ENCODE measurements at regions not wholly inside any gene's neighbourhood (a gene's known extent, or its start where the extent isn't known, plus 50 kb on each side); places are given as distances from the start of the nearest gene placed in this dataset.
"Not testable (repeated sequence)": the region's sequence is repeated elsewhere in the genome, so short reads cannot be mapped to it uniquely, and the experiment has no call there.

DNA sequence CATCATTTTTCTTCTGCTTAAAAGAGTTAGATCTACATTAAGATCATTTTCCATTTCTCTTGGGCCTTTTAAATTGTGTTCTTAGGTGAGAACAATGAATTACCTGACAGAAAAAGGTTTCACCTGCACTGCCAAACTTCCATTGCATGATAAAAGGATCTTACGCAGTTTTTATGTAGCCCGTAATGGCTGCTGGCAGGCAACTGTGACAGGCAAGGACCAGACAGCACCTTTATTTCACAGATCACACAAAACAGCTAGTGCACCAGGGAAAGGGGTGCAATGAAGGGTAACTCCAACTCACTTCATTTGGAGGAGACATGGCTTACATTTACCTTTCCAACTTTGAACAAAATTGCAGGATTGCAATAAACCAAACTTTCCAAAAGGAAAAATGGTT lies 159.8 kb downstream of the SLITRK1 start:
- no peak for FAIRE-seq

DNA sequence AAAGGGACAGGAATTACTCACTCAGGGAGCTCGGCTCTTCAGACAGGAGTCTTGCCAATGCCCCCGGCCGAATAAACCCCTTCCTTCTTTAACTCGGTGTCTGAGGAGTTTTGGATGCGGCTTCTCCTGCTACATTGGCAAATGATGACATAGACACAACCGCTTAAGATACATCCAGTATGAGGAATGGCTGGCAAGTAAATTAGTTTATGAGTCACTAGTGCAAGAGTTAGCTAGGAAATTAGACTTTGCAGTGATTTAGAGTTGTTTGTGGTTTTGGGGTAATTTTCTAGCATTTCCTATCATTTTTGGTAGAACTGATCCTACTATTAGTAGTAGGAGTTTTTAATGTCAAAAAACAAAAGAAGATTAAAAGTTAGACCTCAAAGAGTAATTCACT lies 166.2 kb downstream of the SLITRK1 start:
- no peak for FAIRE-seq

DNA sequence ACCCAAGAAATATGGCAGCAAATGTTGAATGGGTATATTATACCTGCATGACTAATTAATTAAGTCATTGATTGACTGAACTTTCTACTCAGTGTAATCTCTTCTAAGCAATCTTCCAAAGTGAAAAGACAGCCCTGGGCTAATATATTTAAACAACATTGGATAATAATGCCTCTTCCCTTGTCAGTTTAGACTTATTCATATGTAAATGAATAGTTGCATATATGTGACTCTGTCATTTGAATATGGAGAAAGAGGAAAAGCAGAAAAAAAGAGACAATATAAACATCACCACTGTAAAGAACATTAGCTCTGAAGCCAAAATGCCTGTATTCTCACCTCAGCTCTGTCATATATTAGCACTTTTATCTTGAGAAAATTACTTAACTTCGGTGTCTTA lies 168.0 kb downstream of the SLITRK1 start:
- FAIRE-seq, result no peak

DNA sequence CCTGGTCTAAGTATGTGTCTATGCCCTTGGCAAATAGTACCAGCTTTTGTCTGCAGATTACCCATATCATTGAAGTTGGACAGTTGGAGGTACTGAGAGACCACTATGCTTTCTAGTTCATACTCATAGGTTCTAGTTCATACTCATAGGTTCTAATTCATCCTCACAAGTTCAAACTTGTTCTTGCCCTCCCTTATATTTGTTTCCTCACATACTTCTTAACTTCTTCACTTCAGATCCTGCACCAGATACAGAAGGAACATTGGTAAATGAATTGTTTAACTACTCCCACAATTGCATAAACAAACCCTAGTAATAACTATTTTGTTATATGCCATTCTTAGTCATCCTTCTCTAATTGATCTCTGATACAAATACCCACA lies 172.2 kb downstream of the SLITRK1 start:
- FAIRE-seq, result no peak

GRCh38 chr13:83709426-83710132 lies 172.7 kb downstream of the SLITRK1 start:
- no peak for FAIRE-seq

- FAIRE-seq, result no peak
Observed at GRCh38 chr13:83702021-83702420, 180.3 kb downstream of the SLITRK1 start.

- no peak for FAIRE-seq
Observed at GRCh38 chr13:83692800-83693199, 189.5 kb downstream of the SLITRK1 start.

DNA sequence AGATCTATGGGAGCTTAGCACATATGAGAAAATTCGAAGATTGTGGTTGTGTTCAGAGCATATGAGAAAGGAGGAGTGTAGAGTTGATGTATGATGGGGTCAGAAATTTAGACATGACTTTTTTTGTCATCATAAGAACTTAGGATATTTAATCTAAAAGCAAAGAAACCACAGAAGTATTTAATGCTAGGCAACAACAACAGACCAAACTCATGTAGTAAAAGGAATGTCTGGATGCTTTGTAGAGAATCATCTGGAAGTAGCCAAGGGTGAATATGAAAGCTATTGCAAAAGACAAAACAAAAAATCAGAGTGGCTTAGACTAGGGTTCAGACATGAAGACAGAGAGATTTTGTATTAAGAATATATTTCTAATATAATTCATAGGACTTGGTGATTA lies 190.3 kb downstream of the SLITRK1 start:
- FAIRE-seq, result no peak

DNA sequence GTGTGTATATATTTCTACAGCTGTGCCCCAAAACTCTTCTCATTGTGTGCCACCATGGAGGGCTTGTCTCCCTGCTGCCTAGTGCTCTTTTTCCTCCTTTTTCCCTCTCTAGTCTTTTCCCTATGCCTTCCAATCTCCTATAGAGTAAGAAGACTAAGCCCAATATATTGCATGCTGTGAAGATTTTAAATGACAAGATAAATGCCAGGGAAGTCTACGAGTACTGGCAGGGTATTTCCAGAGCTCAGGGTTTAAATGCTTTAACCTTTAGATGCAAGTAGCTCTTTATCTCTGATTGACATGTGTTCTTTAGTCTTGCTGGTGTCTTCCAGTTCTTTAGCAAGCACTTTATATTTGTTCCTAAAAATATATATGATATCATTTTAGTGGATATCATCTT lies 200.7 kb downstream of the SLITRK1 start:
- no peak for FAIRE-seq

- no peak for FAIRE-seq
Observed at GRCh38 chr13:83677985-83678384, 204.3 kb downstream of the SLITRK1 start.

DNA sequence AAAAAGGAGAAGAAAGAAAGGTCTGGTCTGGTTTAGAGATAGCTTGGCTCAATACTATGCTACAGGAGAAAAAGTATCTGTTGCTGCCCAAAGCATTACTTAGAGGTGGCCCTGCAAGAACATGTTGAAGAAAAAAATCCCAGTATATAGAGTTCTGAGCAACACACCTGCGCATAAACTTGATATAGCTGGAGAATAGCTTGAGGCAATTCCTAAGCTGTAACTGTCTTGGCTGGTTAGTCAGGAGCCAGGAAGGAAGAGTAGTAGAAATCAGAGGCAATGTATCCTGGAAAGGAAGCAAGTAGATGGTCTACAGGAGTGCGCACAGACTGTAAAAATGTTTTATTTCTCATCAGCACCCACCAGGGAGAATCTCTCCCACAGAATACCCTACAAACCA lies 209.7 kb downstream of the SLITRK1 start:
- FAIRE-seq, result no peak

DNA sequence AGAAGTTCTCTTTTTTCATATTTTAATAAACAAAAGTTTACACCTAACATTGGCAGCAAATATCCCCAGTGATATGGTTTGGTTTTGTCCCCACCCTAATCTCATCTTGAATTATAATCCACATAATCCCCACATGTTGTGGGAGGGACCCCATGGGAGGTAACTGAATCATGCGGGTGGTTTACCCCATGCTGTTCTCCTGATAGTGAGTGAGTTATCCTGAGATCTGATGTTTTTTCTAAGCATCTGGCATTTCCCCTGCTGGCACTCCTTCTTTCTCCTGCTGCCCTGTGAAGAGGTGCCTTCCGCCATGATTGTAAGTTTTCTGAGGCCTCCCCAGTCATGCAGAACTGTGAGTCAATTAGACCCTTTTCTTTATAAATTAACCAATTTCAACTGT lies 214.7 kb downstream of the SLITRK1 start:
- FAIRE-seq, result no peak

GRCh38 chr13:83666141-83666540 lies 216.1 kb downstream of the SLITRK1 start:
- FAIRE-seq, result no peak

DNA sequence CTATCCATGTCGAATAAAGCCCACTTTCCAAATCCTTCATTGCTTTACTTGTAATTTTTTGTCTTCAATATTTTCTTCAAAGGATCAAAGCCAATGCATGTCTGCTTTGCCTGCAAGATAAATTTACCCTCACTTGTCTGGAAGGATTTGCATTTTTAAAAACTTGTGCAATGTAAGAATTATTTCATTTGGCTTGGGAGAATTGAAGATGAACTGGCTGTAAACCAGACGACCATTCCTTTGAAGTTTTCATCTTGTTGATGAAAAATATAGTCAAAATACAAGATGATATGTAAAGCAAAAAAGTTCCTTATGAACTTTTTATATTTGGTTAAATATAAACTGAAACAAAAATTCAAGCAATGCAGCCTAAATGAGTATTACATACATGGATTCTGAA lies 225.0 kb downstream of the SLITRK1 start:
- no peak for FAIRE-seq

GRCh38 chr13:83642617-83643016 lies 239.7 kb downstream of the SLITRK1 start:
- FAIRE-seq, result not testable (repeated sequence)

GRCh38 chr13:83634601-83635000 lies 247.7 kb downstream of the SLITRK1 start:
- no peak for FAIRE-seq

DNA sequence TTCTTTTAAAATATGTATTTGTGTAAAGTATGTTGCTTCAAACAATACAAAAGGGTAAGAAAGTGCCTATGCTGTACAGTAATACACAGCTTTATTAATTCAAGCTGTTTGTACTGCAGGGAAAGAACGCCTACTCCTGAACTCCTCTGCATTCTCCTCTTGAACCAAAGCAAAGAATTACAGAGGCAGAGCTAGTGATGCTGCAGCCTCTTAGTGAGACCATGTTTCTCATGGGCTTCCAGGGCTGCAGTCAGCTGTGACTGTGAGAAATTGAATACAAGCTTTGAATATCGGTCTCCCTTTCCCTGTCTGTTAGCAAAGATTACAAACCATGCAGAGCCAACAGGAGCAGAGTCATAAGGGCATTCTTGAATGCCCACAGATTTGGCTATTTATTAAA lies 248.5 kb downstream of the SLITRK1 start:
- no peak for FAIRE-seq

- FAIRE-seq, result no peak
Observed at GRCh38 chr13:83622422-83622784, 259.9 kb downstream of the SLITRK1 start.

DNA sequence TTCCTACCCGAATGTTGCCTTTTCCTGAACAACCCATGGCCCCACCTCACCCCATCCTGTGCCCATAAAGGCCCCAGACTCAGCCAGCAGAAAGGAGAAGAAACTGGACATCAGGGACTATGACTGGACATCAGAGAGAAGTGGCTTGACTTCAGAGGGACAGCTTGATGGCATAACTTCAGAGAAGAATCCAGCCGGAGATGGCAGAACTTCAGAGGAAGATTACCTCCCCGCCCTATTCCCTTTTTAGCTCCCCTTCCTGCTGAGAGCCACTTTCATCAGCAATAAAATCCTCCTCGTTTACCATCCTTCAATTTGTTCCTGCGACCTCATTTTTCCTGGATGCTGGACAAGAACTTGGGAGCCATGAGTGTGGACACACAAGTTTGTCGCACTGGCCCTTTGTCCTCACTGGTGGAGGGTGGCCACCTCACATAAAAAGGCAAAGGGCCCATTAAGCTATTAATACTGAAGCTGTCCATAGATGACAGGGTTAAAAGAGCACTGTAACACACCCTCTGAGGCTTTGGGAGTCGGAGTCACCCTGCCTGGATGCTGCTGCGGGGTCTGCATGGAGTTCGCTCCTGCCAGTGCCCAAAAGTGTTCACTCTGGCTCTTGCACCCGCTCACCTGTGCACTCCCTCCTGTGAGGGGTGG lies 260.4 kb downstream of the SLITRK1 start:
- no peak for FAIRE-seq

- no peak for FAIRE-seq
Observed at GRCh38 chr13:83620530-83621220, 261.6 kb downstream of the SLITRK1 start.

DNA sequence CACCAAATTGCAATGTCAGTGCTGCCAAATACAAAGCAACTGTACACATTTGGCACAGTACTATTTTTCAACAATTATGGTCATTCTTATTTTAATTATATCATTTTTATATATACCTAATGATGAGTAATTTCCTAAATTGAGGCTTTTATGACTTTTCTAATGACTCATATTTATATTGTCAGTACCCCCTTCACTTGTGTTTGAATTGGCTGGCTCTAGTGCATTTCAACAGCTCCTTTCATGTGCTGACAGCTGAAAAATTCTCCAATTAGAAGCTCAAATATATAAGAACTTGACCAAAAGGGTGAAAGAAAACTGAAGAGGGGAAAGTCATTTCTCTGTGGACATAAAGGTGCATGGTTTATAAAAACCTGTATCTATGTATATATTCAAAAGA lies 263.3 kb downstream of the SLITRK1 start:
- FAIRE-seq, result no peak

GRCh38 chr13:83613524-83613923 lies 268.8 kb downstream of the SLITRK1 start:
- no peak for FAIRE-seq

DNA sequence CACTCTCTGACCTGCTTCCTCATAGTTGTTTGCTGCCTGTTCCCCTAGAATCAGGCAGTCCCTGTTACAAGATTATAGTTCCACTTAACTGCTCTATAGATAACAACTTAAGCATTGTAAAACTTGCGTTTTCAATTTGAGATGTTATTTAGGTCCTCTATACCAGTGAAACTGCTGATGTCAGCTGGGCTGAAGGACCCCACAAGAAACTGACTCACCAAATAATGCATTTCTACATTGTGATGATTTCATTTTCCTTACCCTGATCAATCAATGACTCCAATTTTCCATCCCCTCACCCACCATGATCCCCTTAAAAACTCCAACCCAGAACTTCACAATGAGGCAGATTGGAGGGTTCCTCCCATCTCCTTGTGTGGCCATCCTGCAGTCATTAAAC lies 280.7 kb downstream of the SLITRK1 start:
- no peak for FAIRE-seq

- no peak for FAIRE-seq
Observed at GRCh38 chr13:83592095-83592494, 290.2 kb downstream of the SLITRK1 start.
